Esophagus muscularis mucosa (tissue), 3 donors: ENCODE measurements at regions not wholly inside any gene's neighbourhood (a gene's known extent, or its start where the extent isn't known, plus 50 kb on each side); places are given as distances from the start of the nearest gene placed in this dataset.

ENCODE experiments used
- POLR2A ChIP-seq: fragments of 450-650 bp; IDR thresholded peaks from one replicate; pipeline ENCODE4 v1.6.1; 2017; ENCODE audit warnings: antibody characterized with exemption, moderate library complexity, mild to moderate bottlenecking, low read depth
- POLR2AphosphoS5 ChIP-seq, 2 donors: sonication (generic); formaldehyde crosslinking; IDR thresholded peaks; one replicate each; pipeline ENCODE4 v1.6.1; 2017; ENCODE audit warnings: antibody characterized with exemption in 2 of 2
- TF ChIP-seq, protein P1 (sequence below), 3 experiments: fragments of 200-600 bp in 2 of 3; fragments of 450-650 bp in 1 of 3; sonication (generic) in 2 of 3; IDR thresholded peaks; one replicate each; pipeline ENCODE4 v1.5.1; 2017 to 2019; ENCODE audit warnings: antibody characterized with exemption in 3 of 3, mild to moderate bottlenecking in 2 of 3, moderate library complexity in 1 of 3

DNA sequence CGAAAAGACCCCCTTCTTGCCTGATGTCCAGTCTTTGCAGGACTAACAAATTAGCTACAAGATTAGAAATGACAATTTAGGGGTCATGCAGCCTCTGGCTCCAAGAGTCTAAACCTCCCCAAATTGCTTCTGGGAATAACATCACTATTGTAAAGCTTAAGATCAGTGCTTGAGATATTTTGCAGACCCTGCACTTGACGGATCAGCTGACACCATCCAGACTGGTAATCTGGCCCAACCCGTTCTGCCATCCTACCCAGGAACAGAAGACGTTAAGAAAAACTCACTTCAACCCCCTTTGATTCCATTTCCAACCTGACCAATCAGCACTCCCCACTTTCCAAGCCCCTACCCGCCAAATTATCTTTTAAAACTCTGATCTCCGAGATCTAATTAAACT, 236.7 kb upstream of the KRR1 start:
- TF ChIP-seq, protein P1, sequence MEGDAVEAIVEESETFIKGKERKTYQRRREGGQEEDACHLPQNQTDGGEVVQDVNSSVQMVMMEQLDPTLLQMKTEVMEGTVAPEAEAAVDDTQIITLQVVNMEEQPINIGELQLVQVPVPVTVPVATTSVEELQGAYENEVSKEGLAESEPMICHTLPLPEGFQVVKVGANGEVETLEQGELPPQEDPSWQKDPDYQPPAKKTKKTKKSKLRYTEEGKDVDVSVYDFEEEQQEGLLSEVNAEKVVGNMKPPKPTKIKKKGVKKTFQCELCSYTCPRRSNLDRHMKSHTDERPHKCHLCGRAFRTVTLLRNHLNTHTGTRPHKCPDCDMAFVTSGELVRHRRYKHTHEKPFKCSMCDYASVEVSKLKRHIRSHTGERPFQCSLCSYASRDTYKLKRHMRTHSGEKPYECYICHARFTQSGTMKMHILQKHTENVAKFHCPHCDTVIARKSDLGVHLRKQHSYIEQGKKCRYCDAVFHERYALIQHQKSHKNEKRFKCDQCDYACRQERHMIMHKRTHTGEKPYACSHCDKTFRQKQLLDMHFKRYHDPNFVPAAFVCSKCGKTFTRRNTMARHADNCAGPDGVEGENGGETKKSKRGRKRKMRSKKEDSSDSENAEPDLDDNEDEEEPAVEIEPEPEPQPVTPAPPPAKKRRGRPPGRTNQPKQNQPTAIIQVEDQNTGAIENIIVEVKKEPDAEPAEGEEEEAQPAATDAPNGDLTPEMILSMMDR (IDR thresholded peaks at IDR 0.05) = no peak
- TF ChIP-seq POLR2A (no peak), POLR2AphosphoS5 (IDR thresholded peaks at IDR 0.05) (no peak)
